Osteocyte (in vitro differentiated cells): ENCODE measurements at regions not wholly inside any gene's neighbourhood (a gene's known extent, or its start where the extent isn't known, plus 50 kb on each side); places are given as distances from the start of the nearest gene placed in this dataset.

Experiments
- DNase-seq: peaks from one replicate; pipeline ENCODE4 v3.0.0; 2021; ENCODE audit warnings: mixed read lengths; ENCODE audit not compliant: unreplicated experiment; ENCODE audit errors: extremely low spot score
- H3K27ac Mint-ChIP-seq: one replicate; pipeline ENCODE4 v1.8.0; 2021; ENCODE audit warnings: mild to moderate bottlenecking, mixed read lengths; ENCODE audit not compliant: unreplicated experiment
- H3K27me3 Mint-ChIP-seq: one replicate; pipeline ENCODE4 v1.8.0; 2021; ENCODE audit warnings: mixed read lengths; ENCODE audit not compliant: unreplicated experiment
- H3K36me3 Mint-ChIP-seq: one replicate; pipeline ENCODE4 v1.8.0; 2021; ENCODE audit warnings: mixed read lengths; ENCODE audit not compliant: unreplicated experiment
- H3K4me1 Mint-ChIP-seq: one replicate; pipeline ENCODE4 v1.8.0; 2021; ENCODE audit warnings: mixed read lengths; ENCODE audit not compliant: unreplicated experiment
- H3K4me3 Mint-ChIP-seq: one replicate; pipeline ENCODE4 v1.8.0; 2021; ENCODE audit warnings: mild to moderate bottlenecking, moderate library complexity, mixed read lengths; ENCODE audit not compliant: unreplicated experiment
- H3K9me3 Mint-ChIP-seq: one replicate; pipeline ENCODE4 v1.8.0; 2021; ENCODE audit warnings: mixed read lengths; ENCODE audit not compliant: unreplicated experiment
- TF ChIP-seq, protein P1 (sequence below): fragments of 200-600 bp; sonication (generic); IDR thresholded peaks from 2 replicates; pipeline ENCODE4 v1.5.0; 2021; ENCODE audit warnings: antibody characterized with exemption, mild to moderate bottlenecking, moderate library complexity

DNA sequence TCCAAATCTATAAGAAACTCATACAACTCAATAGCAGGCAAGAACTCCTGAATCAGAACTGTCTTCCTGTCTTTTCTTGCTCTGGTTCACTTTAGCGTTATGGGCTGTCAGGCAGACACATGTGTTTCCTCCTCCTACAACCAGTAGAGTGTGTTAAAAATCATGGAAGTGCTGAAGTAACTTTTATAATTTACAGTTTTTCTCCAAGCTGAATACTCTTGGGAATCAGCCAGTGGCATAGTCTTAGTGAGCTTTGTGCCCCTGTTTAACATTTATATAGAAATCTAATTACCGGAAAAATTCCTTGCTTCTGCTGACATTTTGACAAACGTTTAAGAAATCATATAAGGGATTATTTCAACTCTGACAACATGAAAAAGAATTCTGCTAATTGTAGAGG lies 113.1 kb upstream of the RGS18 start:
- DNase-seq: no peak
- H3K4me1 Mint-ChIP-seq: no peaks in the 10 kb centered on the region
- no peak overlapping the region for H3K27ac Mint-ChIP-seq
- no peaks in the 10 kb centered on the region for H3K9me3 Mint-ChIP-seq
- H3K36me3 Mint-ChIP-seq: no peaks in the 10 kb centered on the region
- no peaks in the 10 kb centered on the region for H3K27me3 Mint-ChIP-seq
- H3K4me3 Mint-ChIP-seq: no peak overlapping the region
- TF ChIP-seq, protein P1, sequence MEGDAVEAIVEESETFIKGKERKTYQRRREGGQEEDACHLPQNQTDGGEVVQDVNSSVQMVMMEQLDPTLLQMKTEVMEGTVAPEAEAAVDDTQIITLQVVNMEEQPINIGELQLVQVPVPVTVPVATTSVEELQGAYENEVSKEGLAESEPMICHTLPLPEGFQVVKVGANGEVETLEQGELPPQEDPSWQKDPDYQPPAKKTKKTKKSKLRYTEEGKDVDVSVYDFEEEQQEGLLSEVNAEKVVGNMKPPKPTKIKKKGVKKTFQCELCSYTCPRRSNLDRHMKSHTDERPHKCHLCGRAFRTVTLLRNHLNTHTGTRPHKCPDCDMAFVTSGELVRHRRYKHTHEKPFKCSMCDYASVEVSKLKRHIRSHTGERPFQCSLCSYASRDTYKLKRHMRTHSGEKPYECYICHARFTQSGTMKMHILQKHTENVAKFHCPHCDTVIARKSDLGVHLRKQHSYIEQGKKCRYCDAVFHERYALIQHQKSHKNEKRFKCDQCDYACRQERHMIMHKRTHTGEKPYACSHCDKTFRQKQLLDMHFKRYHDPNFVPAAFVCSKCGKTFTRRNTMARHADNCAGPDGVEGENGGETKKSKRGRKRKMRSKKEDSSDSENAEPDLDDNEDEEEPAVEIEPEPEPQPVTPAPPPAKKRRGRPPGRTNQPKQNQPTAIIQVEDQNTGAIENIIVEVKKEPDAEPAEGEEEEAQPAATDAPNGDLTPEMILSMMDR: no peak

DNA sequence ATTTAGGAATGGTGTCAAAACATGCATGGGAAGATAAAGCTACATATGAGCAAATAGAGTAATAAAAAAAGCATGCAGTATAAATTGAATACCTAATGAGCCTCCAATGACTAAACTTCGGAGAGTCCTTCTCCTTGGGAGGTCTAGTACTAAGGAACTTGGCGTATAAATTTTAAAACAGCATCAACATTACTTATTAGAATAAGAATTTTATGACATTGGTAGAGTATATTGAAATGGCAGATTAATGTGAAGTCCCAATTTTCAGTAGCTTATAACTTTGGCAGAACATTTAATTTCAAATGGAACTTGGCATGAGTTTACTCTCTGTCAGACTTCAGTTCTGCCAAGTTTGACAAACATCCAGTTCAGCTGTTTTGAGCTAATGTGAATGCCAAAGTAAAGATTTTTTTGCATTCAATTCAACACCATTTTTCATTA lies 104.7 kb upstream of the RGS18 start:
- TF ChIP-seq, protein P1: no peak
- no peaks in the 10 kb centered on the region for H3K27me3 Mint-ChIP-seq
- H3K4me3 Mint-ChIP-seq: no peak overlapping the region
- no peak for DNase-seq
- H3K27ac Mint-ChIP-seq: no peak overlapping the region
- no peaks in the 10 kb centered on the region for H3K36me3 Mint-ChIP-seq
- H3K9me3 Mint-ChIP-seq: no peaks in the 10 kb centered on the region
- peaks cover 7% of the 10 kb centered on the region for H3K4me1 Mint-ChIP-seq

DNA sequence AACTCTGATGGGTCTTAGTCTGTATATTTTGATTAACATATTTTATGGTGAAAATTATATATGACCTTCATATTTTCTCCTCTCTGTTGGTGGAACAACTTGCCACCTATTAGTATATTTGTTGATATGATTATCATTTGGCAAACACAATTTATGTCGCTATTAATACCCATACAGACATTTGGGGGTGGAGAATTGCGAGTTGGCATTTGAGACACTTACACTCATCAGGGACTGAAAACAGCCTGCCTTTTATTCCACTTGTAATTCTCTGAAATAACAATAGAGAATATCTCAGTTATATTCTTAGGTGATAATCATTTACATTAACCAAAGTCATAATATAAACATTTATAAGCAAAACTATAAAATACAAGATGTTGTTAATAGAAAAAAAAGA lies 100.5 kb upstream of the RGS18 start:
- H3K4me3 Mint-ChIP-seq: no peak overlapping the region
- no peaks in the 10 kb centered on the region for H3K9me3 Mint-ChIP-seq
- no peaks in the 10 kb centered on the region for H3K27me3 Mint-ChIP-seq
- no peak overlapping the region for H3K27ac Mint-ChIP-seq
- no peak for DNase-seq
- no peaks in the 10 kb centered on the region for H3K36me3 Mint-ChIP-seq
- no peaks in the 10 kb centered on the region for H3K4me1 Mint-ChIP-seq
- TF ChIP-seq, protein P1: no peak

DNA sequence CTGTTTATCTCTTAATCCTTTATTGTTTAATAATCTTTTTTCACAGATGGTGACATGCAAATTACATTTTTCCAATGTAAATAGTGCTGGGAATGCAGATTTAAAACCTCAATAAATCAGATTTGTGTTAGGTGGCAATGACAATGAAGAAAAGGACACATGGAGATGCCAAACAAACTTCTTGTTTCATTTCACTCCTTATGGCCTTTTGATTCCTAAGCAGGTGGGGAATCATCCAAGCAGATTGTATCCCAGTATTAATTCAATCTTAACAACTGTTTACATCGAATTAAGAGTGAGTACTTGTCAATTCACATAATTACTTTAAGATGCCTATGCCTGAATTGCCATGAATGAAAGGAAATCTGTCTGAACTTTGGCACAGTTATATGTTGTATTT lies 98.9 kb upstream of the RGS18 start:
- TF ChIP-seq, protein P1: no peak
- Mint-ChIP-seq H3K4me3 (no peak overlapping the region), H3K36me3 (no peaks in the 10 kb centered on the region), H3K27ac (no peak overlapping the region), H3K4me1 (no peaks in the 10 kb centered on the region), H3K9me3 (no peaks in the 10 kb centered on the region), H3K27me3 (no peaks in the 10 kb centered on the region)
- DNase-seq: no peak

DNA sequence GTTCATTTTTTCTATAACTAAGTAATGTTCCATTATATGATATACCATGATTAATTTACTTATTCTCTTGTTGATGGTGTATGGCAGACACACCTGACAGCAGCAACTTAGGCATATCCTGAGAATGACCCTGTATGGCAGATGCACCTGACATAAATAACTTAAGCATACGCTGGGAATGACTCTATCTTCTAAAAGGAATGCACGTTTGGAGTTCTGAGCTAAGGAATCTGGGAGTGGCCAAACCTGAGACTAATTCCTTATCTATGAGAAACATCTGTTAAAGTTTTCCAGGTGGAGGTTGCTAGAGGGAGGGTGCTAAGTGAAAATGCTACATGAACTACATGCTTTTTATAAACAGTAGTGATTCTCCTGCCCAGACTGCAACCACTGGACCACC lies 96.7 kb upstream of the RGS18 start:
- no peak for DNase-seq
- Mint-ChIP-seq H3K9me3 (no peaks in the 10 kb centered on the region), H3K36me3 (no peaks in the 10 kb centered on the region), H3K4me1 (no peaks in the 10 kb centered on the region), H3K27me3 (no peaks in the 10 kb centered on the region), H3K27ac (no peak overlapping the region), H3K4me3 (no peak overlapping the region)
- TF ChIP-seq, protein P1: no peak
